Activated CD4-positive, CD25-positive, alpha-beta regulatory T cell treated with anti-CD3 and anti-CD28 coated beads, Interleukin-2, amount 50 U/mL, for 16 hours (primary cell): ENCODE measurements at regions not wholly inside any gene's neighbourhood (a gene's known extent, or its start where the extent isn't known, plus 50 kb on each side); places are given as distances from the start of the nearest gene placed in this dataset.
"Not testable (repeated sequence)": the region's sequence is repeated elsewhere in the genome, so short reads cannot be mapped to it uniquely, and the experiment has no call there.

Experiments
- DNase-seq: peaks from one replicate; pipeline ENCODE4 v3.0.0-alpha.2; 2020; ENCODE audit warnings: low read depth, low spot score

GRCh38 chr16:6856578-6856977 lies 476.1 kb upstream of the RBFOX1 start:
- no peak for DNase-seq

GRCh38 chr16:6853565-6853964 lies 479.1 kb upstream of the RBFOX1 start:
- DNase-seq = no peak

GRCh38 chr16:6852643-6853225 lies 479.9 kb upstream of the RBFOX1 start:
- no peak for DNase-seq

GRCh38 chr16:6846452-6846851 lies 486.2 kb upstream of the RBFOX1 start:
- no peak for DNase-seq

- DNase-seq = no peak
Observed at GRCh38 chr16:6841392-6841791, 491.3 kb upstream of the RBFOX1 start.

GRCh38 chr16:6837722-6838121 lies 494.9 kb upstream of the RBFOX1 start:
- DNase-seq = no peak

GRCh38 chr16:6836766-6837165 lies 495.9 kb upstream of the RBFOX1 start:
- DNase-seq = no peak

- no peak for DNase-seq
Observed at GRCh38 chr16:6835941-6836340, 496.7 kb upstream of the RBFOX1 start.

GRCh38 chr16:6835516-6835915 lies 497.1 kb upstream of the RBFOX1 start:
- no peak for DNase-seq

- no peak for DNase-seq
Observed at GRCh38 chr16:6828690-6829089, 504.0 kb upstream of the RBFOX1 start.

- no peak for DNase-seq
Observed at GRCh38 chr16:6827931-6828330, 504.7 kb upstream of the RBFOX1 start.

- DNase-seq = no peak
Observed at GRCh38 chr16:6827267-6827666, 505.4 kb upstream of the RBFOX1 start.

GRCh38 chr16:6822041-6822440 lies 510.6 kb upstream of the RBFOX1 start:
- DNase-seq = no peak

GRCh38 chr16:6804461-6804860 lies 528.2 kb upstream of the RBFOX1 start:
- DNase-seq = no peak

GRCh38 chr16:6803176-6803575 lies 529.5 kb upstream of the RBFOX1 start:
- DNase-seq = no peak

- DNase-seq = no peak
Observed at GRCh38 chr16:6797223-6797622, 535.4 kb upstream of the RBFOX1 start.

GRCh38 chr16:6777624-6778023 lies 555.0 kb upstream of the RBFOX1 start:
- DNase-seq = no peak

GRCh38 chr16:6775712-6776111 lies 556.9 kb upstream of the RBFOX1 start:
- DNase-seq = no peak

- no peak for DNase-seq
Observed at GRCh38 chr16:6771956-6772355, 560.7 kb upstream of the RBFOX1 start.

GRCh38 chr16:6753553-6753952 lies 579.1 kb upstream of the RBFOX1 start:
- DNase-seq = no peak

- DNase-seq = no peak
Observed at GRCh38 chr16:6751191-6751590, 581.5 kb upstream of the RBFOX1 start.

- no peak for DNase-seq
Observed at GRCh38 chr16:6749698-6750097, 582.9 kb upstream of the RBFOX1 start.

- not testable (repeated sequence) for DNase-seq
Observed at GRCh38 chr16:6736302-6736701, 596.3 kb upstream of the RBFOX1 start.

- DNase-seq = no peak
Observed at GRCh38 chr16:6735631-6736030, 597.0 kb upstream of the RBFOX1 start.
